Panc1 (cell line): ENCODE measurements at regions not wholly inside any gene's neighbourhood (a gene's known extent, or its start where the extent isn't known, plus 50 kb on each side); places are given as distances from the start of the nearest gene placed in this dataset.

Source experiments
- CTCF ChIP-seq: fragments of 450-650 bp; IDR thresholded peaks from 2 replicates; pipeline ENCODE4 v1.5.1; 2017; ENCODE audit warnings: mild to moderate bottlenecking
- POLR2AphosphoS5 ChIP-seq: IDR thresholded peaks from 2 replicates; pipeline ENCODE4 v1.6.1; 2012; ENCODE audit warnings: mild to moderate bottlenecking, low read depth, low read length, moderate library complexity
- REST ChIP-seq, 2 experiments: IDR thresholded peaks; 2 replicates each; pipeline ENCODE4 v1.6.1; 2011 to 2012; ENCODE audit warnings: low read depth in 2 of 2, control low read depth in 1 of 2, low read length in 1 of 2, mild to moderate bottlenecking in 1 of 2, moderate library complexity in 1 of 2; ENCODE audit not compliant: insufficient read depth in 1 of 2
- SIN3A ChIP-seq: IDR thresholded peaks from 2 replicates; pipeline ENCODE4 v1.6.1; 2012; ENCODE audit warnings: low read depth, mild to moderate bottlenecking, low read length, moderate library complexity, borderline replicate concordance; ENCODE audit not compliant: insufficient read depth
- TCF7L2 ChIP-seq: IDR thresholded peaks from 2 replicates; pipeline ENCODE4 v1.6.1; 2011; ENCODE audit warnings: mild to moderate bottlenecking, low read depth, low read length, inconsistent platforms

GRCh38 chr17:77750427-77751043 is 208.0 kb upstream of the TNRC6C start:
- no peak for TF ChIP-seq CTCF
- no peak for TF ChIP-seq REST (IDR thresholded peaks at IDR 0.05; ENCODE audit: insufficient read depth in 1 of 2, low read depth in 2 of 2, low read length in 1 of 2)
- TF ChIP-seq POLR2AphosphoS5, result no peak
- TF ChIP-seq TCF7L2, result no peak
- TF ChIP-seq SIN3A, result no peak
